ENCODE measurements at regions not wholly inside any gene's neighbourhood (a gene's known extent, or its start where the extent isn't known, plus 50 kb on each side); places are given as distances from the start of the nearest gene placed in this dataset.

DNA sequence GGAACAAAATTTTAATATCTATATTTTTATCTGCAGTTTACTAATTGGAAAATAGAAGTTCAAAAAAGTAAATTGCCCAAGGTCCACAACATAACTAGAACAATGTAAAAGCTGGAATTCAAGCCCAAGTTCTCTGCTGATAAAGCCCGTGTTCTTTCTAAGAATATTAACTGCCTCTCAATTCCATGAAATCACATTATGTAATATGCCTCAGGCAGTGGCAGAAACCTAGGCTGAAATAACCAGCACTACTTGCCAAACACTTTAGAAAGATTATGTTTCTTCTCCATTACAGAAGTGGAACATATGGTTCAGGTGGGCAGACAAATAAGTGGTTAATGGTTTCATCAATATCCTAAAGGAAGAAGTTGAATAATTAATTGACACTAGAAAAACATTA, 56.7 kb upstream of the ADGRL3 start:
- ATAC-seq (ENCODE audit: low FRiP score in 2 of 2) = no peak
- no peak for TF ChIP-seq POLR2AphosphoS5 (IDR thresholded peaks at IDR 0.05)
- TF ChIP-seq, protein P1, sequence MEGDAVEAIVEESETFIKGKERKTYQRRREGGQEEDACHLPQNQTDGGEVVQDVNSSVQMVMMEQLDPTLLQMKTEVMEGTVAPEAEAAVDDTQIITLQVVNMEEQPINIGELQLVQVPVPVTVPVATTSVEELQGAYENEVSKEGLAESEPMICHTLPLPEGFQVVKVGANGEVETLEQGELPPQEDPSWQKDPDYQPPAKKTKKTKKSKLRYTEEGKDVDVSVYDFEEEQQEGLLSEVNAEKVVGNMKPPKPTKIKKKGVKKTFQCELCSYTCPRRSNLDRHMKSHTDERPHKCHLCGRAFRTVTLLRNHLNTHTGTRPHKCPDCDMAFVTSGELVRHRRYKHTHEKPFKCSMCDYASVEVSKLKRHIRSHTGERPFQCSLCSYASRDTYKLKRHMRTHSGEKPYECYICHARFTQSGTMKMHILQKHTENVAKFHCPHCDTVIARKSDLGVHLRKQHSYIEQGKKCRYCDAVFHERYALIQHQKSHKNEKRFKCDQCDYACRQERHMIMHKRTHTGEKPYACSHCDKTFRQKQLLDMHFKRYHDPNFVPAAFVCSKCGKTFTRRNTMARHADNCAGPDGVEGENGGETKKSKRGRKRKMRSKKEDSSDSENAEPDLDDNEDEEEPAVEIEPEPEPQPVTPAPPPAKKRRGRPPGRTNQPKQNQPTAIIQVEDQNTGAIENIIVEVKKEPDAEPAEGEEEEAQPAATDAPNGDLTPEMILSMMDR (IDR thresholded peaks at IDR 0.05) = no peak
- TF ChIP-seq EP300 (IDR thresholded peaks at IDR 0.05) = no peak
- TF ChIP-seq POLR2A (IDR thresholded peaks at IDR 0.05) = no peak
- no peak for DNase-seq
- Histone ChIP-seq H3K9me3 (no peaks in the 10 kb centered on the region), H3K4me3 (no peak overlapping the region), H3K4me1 (no peaks in the 10 kb centered on the region), H3K36me3 (no peaks in the 10 kb centered on the region), H3K27ac (no peak overlapping the region), H3K27me3 (no peaks in the 10 kb centered on the region)
- WGBS, 2 donors = 41 to 46% methylated on average over 1 of the region's 1 CpG

DNA sequence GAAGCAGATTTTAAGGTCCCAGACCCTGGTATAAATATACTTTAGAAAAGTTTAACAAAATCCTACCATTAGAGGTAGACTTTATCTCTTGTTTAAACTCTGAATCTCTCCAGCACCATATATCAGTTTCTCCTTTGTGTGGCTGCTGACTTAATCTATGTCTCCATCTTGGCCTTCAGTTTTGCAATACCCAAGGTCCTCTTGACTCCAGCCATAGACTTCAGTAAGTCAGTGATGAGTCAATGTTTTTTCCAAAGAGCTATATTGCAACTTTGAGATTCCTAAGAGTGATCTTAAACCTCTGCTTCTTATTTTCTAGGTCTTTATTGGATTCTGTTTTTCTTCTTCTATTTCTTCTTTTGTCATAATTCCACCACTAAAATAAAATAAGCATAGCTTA, 50.8 kb upstream of the ADGRL3 start:
- TF ChIP-seq, protein P1 (IDR thresholded peaks at IDR 0.05) = no peak
- TF ChIP-seq POLR2AphosphoS5 (IDR thresholded peaks at IDR 0.05) (no peak), EP300 (IDR thresholded peaks at IDR 0.05) (no peak), POLR2A (IDR thresholded peaks at IDR 0.05) (no peak)
- Histone ChIP-seq H3K27me3 (no peaks in the 10 kb centered on the region), H3K4me1 (no peaks in the 10 kb centered on the region), H3K4me3 (no peak overlapping the region), H3K36me3 (no peaks in the 10 kb centered on the region), H3K27ac (no peak overlapping the region), H3K9me3 (no peaks in the 10 kb centered on the region)
- ATAC-seq (ENCODE audit: low FRiP score in 2 of 2) (no peak), DNase-seq (no peak)

Small RNA genes in the stretch of these regions (small RNA-seq; reads per million reads assigned to genes)
- gene MIR548AG1 = 0 reads per million in 4 donors
- gene RF00019 = 0 reads per million in 4 donors
- 0 reads per million in 4 donors for gene RNU6-1325P

Data from upper lobe of left lung (tissue), 6 donors.